ENCODE measurements at regions not wholly inside any gene's neighbourhood (a gene's known extent, or its start where the extent isn't known, plus 50 kb on each side); places are given as distances from the start of the nearest gene placed in this dataset.
"Not testable (repeated sequence)": the region's sequence is repeated elsewhere in the genome, so short reads cannot be mapped to it uniquely, and the experiment has no call there.

DNA sequence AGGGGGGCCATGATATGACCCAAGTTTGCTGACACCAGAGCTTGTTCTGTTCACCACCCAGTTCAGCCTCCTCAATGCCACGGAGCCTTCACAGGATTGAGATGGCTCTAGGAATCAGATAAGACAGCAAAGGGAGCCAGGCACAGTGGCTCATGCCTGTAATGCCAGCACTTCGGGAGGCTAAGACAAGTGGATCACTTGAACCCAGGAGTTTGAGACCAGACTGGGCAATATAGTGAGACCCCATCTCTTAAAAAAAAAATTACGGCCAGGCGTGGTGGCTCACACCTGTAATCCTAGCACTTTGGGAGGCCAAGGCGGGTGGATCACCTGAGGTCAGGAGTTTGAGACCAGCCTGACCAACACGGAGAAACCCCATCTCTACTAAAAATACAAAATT is 67.5 kb upstream of the USP9X start:
- not testable (repeated sequence) for H3K9me3 ChIP-seq (ENCODE audit: control insufficient read depth, low read depth, low read length); H3K27me3 ChIP-seq (ENCODE audit: control insufficient read depth, insufficient read depth, low read length); DNase-seq; H3K4me3 ChIP-seq (ENCODE audit: low read length); H3K4me1 ChIP-seq (ENCODE audit: control insufficient read depth, insufficient read depth, low read length); H3K36me3 ChIP-seq (ENCODE audit: control insufficient read depth, insufficient read depth, low read length); H3K27ac ChIP-seq (ENCODE audit: low read length)
- no CpG with 5 or more reads among the region's 6 CpGs for WGBS (ENCODE audit: insufficient coverage, low lambda C conversion rate)

GRCh38 chrX:41018391-41019040 is 66.7 kb upstream of the USP9X start:
- H3K27ac ChIP-seq (ENCODE audit: low read length); H3K27me3 ChIP-seq (ENCODE audit: control insufficient read depth, insufficient read depth, low read length); DNase-seq; H3K4me3 ChIP-seq (ENCODE audit: low read length); H3K9me3 ChIP-seq (ENCODE audit: control insufficient read depth, low read depth, low read length); H3K36me3 ChIP-seq (ENCODE audit: control insufficient read depth, insufficient read depth, low read length); H3K4me1 ChIP-seq (ENCODE audit: control insufficient read depth, insufficient read depth, low read length): not testable (repeated sequence)
- WGBS (ENCODE audit: insufficient coverage, low lambda C conversion rate): no CpG with 5 or more reads among the region's 9 CpGs

GRCh38 chrX:41019041-41019392 is 66.2 kb upstream of the USP9X start:
- Histone ChIP-seq H3K27me3 (ENCODE audit: control insufficient read depth, insufficient read depth, low read length) (no peaks in the 10 kb centered on the region), H3K4me1 (ENCODE audit: control insufficient read depth, insufficient read depth, low read length) (peaks cover 3% of the 10 kb centered on the region), H3K9me3 (ENCODE audit: control insufficient read depth, low read depth, low read length) (no peaks in the 10 kb centered on the region), H3K27ac (ENCODE audit: low read length) (no peak overlapping the region), H3K4me3 (ENCODE audit: low read length) (no peak overlapping the region), H3K36me3 (ENCODE audit: control insufficient read depth, insufficient read depth, low read length) (no peaks in the 10 kb centered on the region)
- no CpG with 5 or more reads among the region's 5 CpGs for WGBS (ENCODE audit: insufficient coverage, low lambda C conversion rate)
- DNase-seq: no peak

DNA sequence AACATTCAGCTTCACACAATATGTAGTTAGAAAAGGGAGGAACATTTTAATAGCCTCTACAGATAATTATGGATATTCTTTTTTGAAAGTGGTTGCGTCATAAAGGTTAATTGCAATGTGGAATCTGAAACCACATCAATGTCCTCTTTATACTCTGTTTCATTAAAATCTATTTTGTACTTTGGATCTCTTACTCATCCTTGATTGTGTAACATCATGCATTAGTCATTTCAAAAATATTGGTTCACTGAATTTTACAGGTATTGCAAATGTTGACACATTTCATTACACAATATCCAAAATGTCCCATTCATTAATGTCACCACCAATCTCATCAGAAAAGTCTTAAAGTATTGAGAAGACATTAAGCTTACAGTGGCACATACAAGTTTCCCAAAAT is 62.7 kb upstream of the USP9X start:
- Histone ChIP-seq H3K27me3 (ENCODE audit: control insufficient read depth, insufficient read depth, low read length) (no peaks in the 10 kb centered on the region), H3K9me3 (ENCODE audit: control insufficient read depth, low read depth, low read length) (no peaks in the 10 kb centered on the region), H3K4me1 (ENCODE audit: control insufficient read depth, insufficient read depth, low read length) (peaks cover 16% of the 10 kb centered on the region), H3K36me3 (ENCODE audit: control insufficient read depth, insufficient read depth, low read length) (no peaks in the 10 kb centered on the region), H3K4me3 (ENCODE audit: low read length) (no peak overlapping the region), H3K27ac (ENCODE audit: low read length) (peak overlapping the region; percentile 44)
- 0% methylated on average over 1 of the region's 1 CpG for WGBS (ENCODE audit: insufficient coverage, low lambda C conversion rate)
- DNase-seq: peak; percentile 26 to 76

GRCh38 chrX:41023098-41023497 is 62.1 kb upstream of the USP9X start:
- DNase-seq: no peak
- peak overlapping the region; percentile 44 for H3K27ac ChIP-seq (ENCODE audit: low read length)
- no CpG with 5 or more reads among the region's 3 CpGs for WGBS (ENCODE audit: insufficient coverage, low lambda C conversion rate)

GRCh38 chrX:41024335-41024734 is 60.9 kb upstream of the USP9X start:
- not testable (repeated sequence) for H3K27me3 ChIP-seq (ENCODE audit: control insufficient read depth, insufficient read depth, low read length); H3K4me3 ChIP-seq (ENCODE audit: low read length); H3K27ac ChIP-seq (ENCODE audit: low read length); H3K36me3 ChIP-seq (ENCODE audit: control insufficient read depth, insufficient read depth, low read length); H3K9me3 ChIP-seq (ENCODE audit: control insufficient read depth, low read depth, low read length); DNase-seq
- H3K4me1 ChIP-seq (ENCODE audit: control insufficient read depth, insufficient read depth, low read length): peaks cover 16% of the 10 kb centered on the region
- no CpG with 5 or more reads among the region's 3 CpGs for WGBS (ENCODE audit: insufficient coverage, low lambda C conversion rate)

More at GRCh38 chrX:41023098-41023497, 62.1 kb upstream of the USP9X start:
- Histone ChIP-seq H3K4me1 (ENCODE audit: control insufficient read depth, insufficient read depth, low read length) (peaks cover 16% of the 10 kb centered on the region), H3K4me3 (ENCODE audit: low read length) (no peak overlapping the region), H3K27me3 (ENCODE audit: control insufficient read depth, insufficient read depth, low read length) (no peaks in the 10 kb centered on the region), H3K9me3 (ENCODE audit: control insufficient read depth, low read depth, low read length) (no peaks in the 10 kb centered on the region), H3K36me3 (ENCODE audit: control insufficient read depth, insufficient read depth, low read length) (no peaks in the 10 kb centered on the region)

- no peak overlapping the region for H3K27ac ChIP-seq (ENCODE audit: low read length)
- no peaks in the 10 kb centered on the region for H3K36me3 ChIP-seq (ENCODE audit: control insufficient read depth, insufficient read depth, low read length)
- H3K4me1 ChIP-seq (ENCODE audit: control insufficient read depth, insufficient read depth, low read length): peaks cover 16% of the 10 kb centered on the region
- no peak for DNase-seq
- no peaks in the 10 kb centered on the region for H3K9me3 ChIP-seq (ENCODE audit: control insufficient read depth, low read depth, low read length)
- WGBS (ENCODE audit: insufficient coverage, low lambda C conversion rate): no CpG with 5 or more reads among the region's 6 CpGs
- no peaks in the 10 kb centered on the region for H3K27me3 ChIP-seq (ENCODE audit: control insufficient read depth, insufficient read depth, low read length)
- H3K4me3 ChIP-seq (ENCODE audit: low read length): no peak overlapping the region
Measured at GRCh38 chrX:41024755-41025154, 60.5 kb upstream of the USP9X start.

DNA sequence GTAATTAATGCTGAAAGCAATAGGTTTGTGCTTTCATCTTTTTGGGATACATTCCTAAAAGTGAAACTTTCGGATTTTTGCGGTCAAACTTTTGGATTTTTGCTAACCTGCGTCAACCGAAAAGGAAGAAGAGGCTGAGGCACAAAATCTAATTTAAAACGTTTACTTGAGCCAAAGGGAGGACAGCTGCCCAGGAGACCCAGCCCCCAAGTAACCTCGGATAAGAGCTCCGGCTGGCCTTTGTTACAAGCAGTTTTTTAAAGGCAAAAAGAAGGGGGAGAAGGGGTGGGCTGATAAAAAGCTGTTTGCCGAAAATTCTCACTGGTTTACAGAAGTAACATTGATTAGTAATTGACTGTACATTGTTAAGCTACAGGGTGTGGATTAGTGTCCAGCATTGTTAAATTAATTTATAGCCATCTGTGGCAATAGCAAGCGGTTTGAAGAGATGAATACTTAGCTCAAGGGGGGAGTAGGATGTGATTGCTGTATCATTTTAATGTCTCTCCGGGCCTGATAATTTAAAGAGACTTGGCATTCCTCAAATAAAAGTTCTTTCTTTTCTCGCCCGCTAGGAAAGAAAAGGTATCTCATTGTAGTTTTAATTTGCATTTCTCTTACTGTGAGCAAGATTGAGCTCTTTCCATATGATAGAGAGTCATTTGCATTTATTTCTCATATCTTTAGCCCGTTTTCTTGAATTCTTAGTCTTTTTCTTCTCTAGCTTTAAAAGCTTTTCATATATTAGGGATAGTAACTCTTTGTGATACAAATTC is 59.1 kb upstream of the USP9X start:
- H3K27me3 ChIP-seq (ENCODE audit: control insufficient read depth, insufficient read depth, low read length): no peaks in the 10 kb centered on the region
- DNase-seq: no peak
- H3K27ac ChIP-seq (ENCODE audit: low read length): peak overlapping the region; percentile 77
- H3K9me3 ChIP-seq (ENCODE audit: control insufficient read depth, low read depth, low read length): no peaks in the 10 kb centered on the region
- H3K36me3 ChIP-seq (ENCODE audit: control insufficient read depth, insufficient read depth, low read length): no peaks in the 10 kb centered on the region
- H3K4me1 ChIP-seq (ENCODE audit: control insufficient read depth, insufficient read depth, low read length): peaks cover 16% of the 10 kb centered on the region
- WGBS (ENCODE audit: insufficient coverage, low lambda C conversion rate): no CpG with 5 or more reads among the region's 13 CpGs
- H3K4me3 ChIP-seq (ENCODE audit: low read length): no peak overlapping the region

DNA sequence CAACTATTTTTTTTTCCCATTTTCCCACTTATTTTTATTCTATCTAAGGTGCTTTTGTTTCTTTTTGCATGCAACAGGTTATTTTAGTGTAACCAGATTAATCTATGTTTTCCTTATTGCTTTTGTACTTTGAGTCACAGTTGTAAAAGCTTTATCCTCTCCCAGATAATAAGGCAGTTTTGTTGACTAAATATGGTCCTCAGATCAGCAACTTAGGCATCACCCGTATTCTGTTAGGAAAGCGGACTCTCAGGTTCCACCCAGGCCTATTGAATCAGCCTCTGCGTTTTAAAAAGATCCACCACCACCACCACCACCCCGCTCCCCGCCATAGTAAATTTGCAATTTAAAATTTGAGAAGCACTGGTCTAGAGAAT is 58.6 kb upstream of the USP9X start:
- Histone ChIP-seq H3K9me3 (ENCODE audit: control insufficient read depth, low read depth, low read length) (no peaks in the 10 kb centered on the region), H3K36me3 (ENCODE audit: control insufficient read depth, insufficient read depth, low read length) (no peaks in the 10 kb centered on the region), H3K27ac (ENCODE audit: low read length) (peak overlapping the region; percentile 81), H3K4me1 (ENCODE audit: control insufficient read depth, insufficient read depth, low read length) (peaks cover 16% of the 10 kb centered on the region), H3K27me3 (ENCODE audit: control insufficient read depth, insufficient read depth, low read length) (no peaks in the 10 kb centered on the region), H3K4me3 (ENCODE audit: low read length) (no peak overlapping the region)
- WGBS (ENCODE audit: insufficient coverage, low lambda C conversion rate): no CpG with 5 or more reads among the region's 5 CpGs
- peak; percentile 42 to 71 for DNase-seq

- Histone ChIP-seq H3K27ac (ENCODE audit: low read length) (no peak overlapping the region), H3K36me3 (ENCODE audit: control insufficient read depth, insufficient read depth, low read length) (no peaks in the 10 kb centered on the region), H3K27me3 (ENCODE audit: control insufficient read depth, insufficient read depth, low read length) (no peaks in the 10 kb centered on the region), H3K4me3 (ENCODE audit: low read length) (no peak overlapping the region), H3K4me1 (ENCODE audit: control insufficient read depth, insufficient read depth, low read length) (peaks cover 13% of the 10 kb centered on the region), H3K9me3 (ENCODE audit: control insufficient read depth, low read depth, low read length) (no peaks in the 10 kb centered on the region)
- no CpG with 5 or more reads among the region's 7 CpGs for WGBS (ENCODE audit: insufficient coverage, low lambda C conversion rate)
- DNase-seq: no peak
Measured at GRCh38 chrX:41029332-41029731, 55.9 kb upstream of the USP9X start.
